ENCODE measurements at regions not wholly inside any gene's neighbourhood (a gene's known extent, or its start where the extent isn't known, plus 50 kb on each side); places are given as distances from the start of the nearest gene placed in this dataset.

DNA sequence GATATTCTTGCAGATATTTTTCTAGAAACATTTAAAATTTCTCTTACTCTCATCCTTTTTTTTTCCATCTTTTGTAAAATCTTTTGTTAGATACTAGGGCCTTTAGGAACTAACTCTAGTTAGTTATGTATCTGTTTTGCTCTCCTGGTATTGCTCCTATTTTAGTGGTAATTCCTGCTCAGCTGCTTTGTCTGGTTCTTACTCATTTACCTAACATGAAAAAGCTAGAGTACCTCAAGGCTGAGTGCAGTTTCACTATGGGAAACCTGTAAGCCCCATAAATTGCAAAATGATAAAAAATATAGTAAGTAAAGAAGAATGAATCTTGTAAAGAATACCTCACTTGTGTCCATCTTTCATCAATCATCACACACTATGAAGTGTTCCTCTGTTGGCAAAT is 1602.0 kb downstream of the GRIK2 start:
- TF ChIP-seq POLR2A (IDR thresholded peaks at IDR 0.05): no peak
- TF ChIP-seq, protein P1, sequence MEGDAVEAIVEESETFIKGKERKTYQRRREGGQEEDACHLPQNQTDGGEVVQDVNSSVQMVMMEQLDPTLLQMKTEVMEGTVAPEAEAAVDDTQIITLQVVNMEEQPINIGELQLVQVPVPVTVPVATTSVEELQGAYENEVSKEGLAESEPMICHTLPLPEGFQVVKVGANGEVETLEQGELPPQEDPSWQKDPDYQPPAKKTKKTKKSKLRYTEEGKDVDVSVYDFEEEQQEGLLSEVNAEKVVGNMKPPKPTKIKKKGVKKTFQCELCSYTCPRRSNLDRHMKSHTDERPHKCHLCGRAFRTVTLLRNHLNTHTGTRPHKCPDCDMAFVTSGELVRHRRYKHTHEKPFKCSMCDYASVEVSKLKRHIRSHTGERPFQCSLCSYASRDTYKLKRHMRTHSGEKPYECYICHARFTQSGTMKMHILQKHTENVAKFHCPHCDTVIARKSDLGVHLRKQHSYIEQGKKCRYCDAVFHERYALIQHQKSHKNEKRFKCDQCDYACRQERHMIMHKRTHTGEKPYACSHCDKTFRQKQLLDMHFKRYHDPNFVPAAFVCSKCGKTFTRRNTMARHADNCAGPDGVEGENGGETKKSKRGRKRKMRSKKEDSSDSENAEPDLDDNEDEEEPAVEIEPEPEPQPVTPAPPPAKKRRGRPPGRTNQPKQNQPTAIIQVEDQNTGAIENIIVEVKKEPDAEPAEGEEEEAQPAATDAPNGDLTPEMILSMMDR (IDR thresholded peaks at IDR 0.05): no peak
